Prostate gland (tissue), 2 donors: ENCODE measurements at regions not wholly inside any gene's neighbourhood (a gene's known extent, or its start where the extent isn't known, plus 50 kb on each side); places are given as distances from the start of the nearest gene placed in this dataset.

Experiments used
- DNase-seq: peaks from one replicate; pipeline ENCODE4 v3.0.0-alpha.2; 2019; ENCODE audit warnings: low spot score
- H3K27ac ChIP-seq, 2 donors: fragments of 200-600 bp; sonication (generic); 2 replicates each; pipeline ENCODE4 v1.5.1; 2017 to 2019
- H3K27me3 ChIP-seq: fragments of 200-600 bp; sonication (generic); replicated peaks from 2 replicates; pipeline ENCODE4 v1.5.1; 2019; ENCODE audit not compliant: insufficient read depth
- H3K36me3 ChIP-seq, 2 donors: fragments of 200-600 bp; sonication (generic); 1 replicate in 1 of 2; 2 replicates in 1 of 2; pipeline versions ENCODE4 v1.5.1 to v1.8.1; 2017 to 2019
- H3K4me1 ChIP-seq: fragments of 200-600 bp; sonication (generic); replicated peaks from 2 replicates; pipeline ENCODE4 v1.5.1; 2019
- H3K4me3 ChIP-seq, 2 donors: fragments of 200-600 bp; sonication (generic); 2 replicates each; pipeline ENCODE4 v1.5.1; 2017 to 2019
- H3K9me3 ChIP-seq: fragments of 200-600 bp; sonication (generic); 2 replicates; pipeline ENCODE4 v1.5.1; 2017
- POLR2A ChIP-seq: fragments of 450-650 bp; IDR thresholded peaks from one replicate; pipeline ENCODE4 v1.6.1; 2016; ENCODE audit warnings: antibody characterized with exemption, mild to moderate bottlenecking
- POLR2AphosphoS5 ChIP-seq: sonication (generic); formaldehyde crosslinking; IDR thresholded peaks from one replicate; pipeline ENCODE4 v1.6.1; 2017; ENCODE audit warnings: antibody characterized with exemption
- WGBS: methylation state at CpG from one replicate; pipeline ENCODE4 v1.1.5; 2018; 5-methylcytosine and 5-hydroxymethylcytosine counted together
- intact Hi-C: fragments of 100-400 bp; cut with DNase I; formaldehyde crosslinking; loops from one replicate; pipeline ENCODE4 v1.14.2; 2022
- TF ChIP-seq, protein P1 (sequence below), 4 experiments: fragments of 200-600 bp in 2 of 4; fragments of 450-650 bp in 2 of 4; sonication (generic) in 2 of 4; IDR thresholded peaks; 1 replicate in 3 of 4; 2 replicates in 1 of 4; pipeline ENCODE4 v1.5.1; 2016 to 2019; ENCODE audit warnings: antibody characterized with exemption in 4 of 4, mild to moderate bottlenecking in 2 of 4, moderate library complexity in 2 of 4

DNA sequence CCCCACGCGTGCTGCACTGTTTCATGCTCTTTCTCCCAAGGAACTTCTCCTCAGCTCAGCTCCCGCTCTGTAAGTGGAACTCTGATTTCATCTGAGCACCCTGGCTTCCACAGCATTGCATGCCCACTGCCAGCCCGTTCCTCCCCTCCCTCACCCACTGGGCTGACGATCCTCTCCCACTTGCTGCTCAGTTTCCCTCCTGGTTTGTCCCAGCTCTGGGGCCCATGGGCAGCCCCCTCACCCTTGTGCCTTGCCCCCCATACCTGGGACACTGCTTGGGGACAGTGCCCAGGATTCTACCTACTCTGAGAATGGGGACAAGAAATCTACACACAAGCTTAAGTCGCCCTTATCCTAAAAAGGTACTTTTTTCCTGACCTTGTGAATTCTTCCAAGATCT, 115.9 kb upstream of the C1QTNF9B start:
- no peak for TF ChIP-seq POLR2A
- TF ChIP-seq, protein P1, sequence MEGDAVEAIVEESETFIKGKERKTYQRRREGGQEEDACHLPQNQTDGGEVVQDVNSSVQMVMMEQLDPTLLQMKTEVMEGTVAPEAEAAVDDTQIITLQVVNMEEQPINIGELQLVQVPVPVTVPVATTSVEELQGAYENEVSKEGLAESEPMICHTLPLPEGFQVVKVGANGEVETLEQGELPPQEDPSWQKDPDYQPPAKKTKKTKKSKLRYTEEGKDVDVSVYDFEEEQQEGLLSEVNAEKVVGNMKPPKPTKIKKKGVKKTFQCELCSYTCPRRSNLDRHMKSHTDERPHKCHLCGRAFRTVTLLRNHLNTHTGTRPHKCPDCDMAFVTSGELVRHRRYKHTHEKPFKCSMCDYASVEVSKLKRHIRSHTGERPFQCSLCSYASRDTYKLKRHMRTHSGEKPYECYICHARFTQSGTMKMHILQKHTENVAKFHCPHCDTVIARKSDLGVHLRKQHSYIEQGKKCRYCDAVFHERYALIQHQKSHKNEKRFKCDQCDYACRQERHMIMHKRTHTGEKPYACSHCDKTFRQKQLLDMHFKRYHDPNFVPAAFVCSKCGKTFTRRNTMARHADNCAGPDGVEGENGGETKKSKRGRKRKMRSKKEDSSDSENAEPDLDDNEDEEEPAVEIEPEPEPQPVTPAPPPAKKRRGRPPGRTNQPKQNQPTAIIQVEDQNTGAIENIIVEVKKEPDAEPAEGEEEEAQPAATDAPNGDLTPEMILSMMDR (IDR thresholded peaks at IDR 0.05) = no peak
- TF ChIP-seq POLR2AphosphoS5 = no peak
- Histone ChIP-seq H3K27ac (no peak overlapping the region), H3K4me1 (no peaks in the 10 kb centered on the region), H3K9me3 (no peaks in the 10 kb centered on the region), H3K4me3 (no peak overlapping the region), H3K36me3 (no peaks in the 10 kb centered on the region), H3K27me3 (no peaks in the 10 kb centered on the region)
- intact Hi-C loops = loop anchor here (5.0 kb wide), 1 partner anchor 111 kb away; no protein-coding TSS in a partner anchor
- WGBS = 87% methylated on average over 6 of the region's 6 CpGs
- no peak for DNase-seq

DNA sequence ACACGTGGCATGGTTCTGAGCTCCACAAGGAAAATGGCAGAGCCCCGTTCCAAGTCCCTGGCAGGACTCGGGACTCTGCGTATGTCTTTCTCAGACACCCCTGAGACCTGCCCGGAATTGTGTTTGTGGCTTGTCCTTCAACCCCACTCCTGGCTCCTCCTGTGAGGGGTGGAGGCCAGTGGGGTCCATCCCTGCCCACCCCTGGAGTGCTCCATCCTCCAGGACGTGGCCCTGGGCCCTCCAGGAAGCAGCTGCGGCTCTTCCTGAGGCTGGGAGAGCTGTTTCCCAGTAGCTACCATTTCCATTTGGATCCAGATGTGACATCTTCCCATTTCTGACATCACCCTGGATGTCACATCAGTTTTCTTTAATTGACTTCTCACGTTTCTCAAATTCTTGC, 118.7 kb upstream of the C1QTNF9B start:
- Histone ChIP-seq H3K4me3 (no peak overlapping the region), H3K27me3 (no peaks in the 10 kb centered on the region), H3K4me1 (no peaks in the 10 kb centered on the region), H3K9me3 (no peaks in the 10 kb centered on the region), H3K27ac (no peak overlapping the region), H3K36me3 (no peaks in the 10 kb centered on the region)
- intact Hi-C loops = no loop called here
- 91% methylated on average over 8 of the region's 8 CpGs for WGBS
- no peak for DNase-seq
- no peak for TF ChIP-seq POLR2AphosphoS5
- TF ChIP-seq, protein P1 (IDR thresholded peaks at IDR 0.05) = no peak
- no peak for TF ChIP-seq POLR2A

DNA sequence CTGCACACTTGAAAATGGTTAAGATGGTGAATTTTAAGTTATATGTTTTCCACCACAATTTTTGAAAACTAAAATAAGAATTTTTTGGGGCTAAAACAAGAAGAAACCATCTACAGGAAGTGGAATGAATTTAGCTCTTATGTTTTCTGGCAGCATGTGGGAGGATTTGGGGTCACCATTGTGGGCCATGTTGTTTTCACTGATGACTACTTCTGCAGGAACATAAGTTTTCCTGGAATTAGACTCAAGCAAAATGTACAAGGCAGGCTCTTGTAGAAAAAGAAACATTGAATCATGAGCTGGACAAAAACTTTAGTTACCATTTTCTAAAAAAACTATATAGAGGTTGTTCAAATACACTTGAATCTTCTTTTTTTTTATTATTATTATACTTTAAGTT, 125.3 kb upstream of the C1QTNF9B start:
- H3K27me3 ChIP-seq = no peaks in the 10 kb centered on the region

DNA sequence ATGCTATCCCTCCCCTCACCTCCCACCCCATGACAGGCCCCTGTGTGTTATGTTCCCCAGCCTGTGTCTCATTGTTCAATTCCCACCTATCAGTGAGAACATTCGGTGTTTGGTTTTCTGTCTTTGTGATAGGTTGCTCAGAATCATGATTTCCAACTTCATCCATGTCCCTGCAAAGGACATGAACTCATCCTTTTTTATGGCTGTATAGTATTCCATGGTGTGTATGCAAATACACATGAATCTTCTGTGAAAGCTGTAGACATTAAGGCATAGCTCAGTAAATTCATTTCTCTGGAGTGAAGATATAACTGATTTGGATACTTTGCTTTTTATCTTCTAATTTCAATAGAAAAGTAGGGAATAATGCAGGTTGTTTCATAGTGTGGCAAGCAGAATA, 125.8 kb upstream of the C1QTNF9B start:
- no peaks in the 10 kb centered on the region for H3K27me3 ChIP-seq
- TF ChIP-seq POLR2AphosphoS5 = no peak
- no peak for TF ChIP-seq POLR2A
- TF ChIP-seq, protein P1 (IDR thresholded peaks at IDR 0.05) = no peak
- intact Hi-C loops = loop anchor here (2.0 kb wide), 1 partner anchor 198 kb away; no protein-coding TSS in a partner anchor
- H3K4me3 ChIP-seq = no peak overlapping the region
- no peak overlapping the region for H3K27ac ChIP-seq
- 97% methylated on average over 1 of the region's 1 CpG for WGBS
- no peaks in the 10 kb centered on the region for H3K36me3 ChIP-seq
- H3K9me3 ChIP-seq = no peaks in the 10 kb centered on the region
- no peak for DNase-seq
- H3K4me1 ChIP-seq = no peaks in the 10 kb centered on the region

More for the DNA sequence above, 125.3 kb upstream of the C1QTNF9B start:
- H3K4me1 ChIP-seq = no peaks in the 10 kb centered on the region
- intact Hi-C loops = loop anchor here (2.0 kb wide), 1 partner anchor 198 kb away; no protein-coding TSS in a partner anchor
- no peak for DNase-seq
- no peaks in the 10 kb centered on the region for H3K36me3 ChIP-seq
- TF ChIP-seq, protein P1 (IDR thresholded peaks at IDR 0.05) = no peak
- TF ChIP-seq POLR2AphosphoS5 (no peak), POLR2A (no peak)
- no peak overlapping the region for H3K27ac ChIP-seq
- no peaks in the 10 kb centered on the region for H3K9me3 ChIP-seq
- H3K4me3 ChIP-seq = no peak overlapping the region

DNA sequence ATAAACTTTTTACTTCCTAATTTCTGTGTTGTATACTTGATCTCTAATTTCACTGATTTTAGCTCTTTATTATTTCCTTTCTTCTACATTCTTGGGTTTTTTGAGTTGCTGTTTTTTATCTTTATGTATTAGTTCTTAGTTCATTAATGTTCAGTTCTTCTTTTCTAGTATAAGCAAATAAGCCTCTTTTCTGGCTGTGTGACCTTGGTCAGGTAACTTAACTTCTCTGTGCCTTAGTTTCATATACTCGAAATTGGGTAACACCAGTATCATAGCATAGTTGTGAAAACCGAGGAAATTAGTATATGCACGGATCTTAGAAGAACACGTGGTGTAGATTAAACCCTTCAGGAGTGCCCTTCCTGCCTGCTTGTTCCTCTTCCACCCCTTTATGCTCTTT, 130.2 kb upstream of the C1QTNF9B start:
- WGBS = 74% methylated on average over 4 of the region's 4 CpGs
- TF ChIP-seq POLR2A (no peak), POLR2AphosphoS5 (no peak)
- TF ChIP-seq, protein P1 (IDR thresholded peaks at IDR 0.05) = no peak
- H3K9me3 ChIP-seq = no peaks in the 10 kb centered on the region
- no peaks in the 10 kb centered on the region for H3K4me1 ChIP-seq
- no peak for DNase-seq
- intact Hi-C loops = no loop called here
- no peaks in the 10 kb centered on the region for H3K27me3 ChIP-seq
- no peak overlapping the region for H3K4me3 ChIP-seq
- H3K27ac ChIP-seq = no peak overlapping the region
- no peaks in the 10 kb centered on the region for H3K36me3 ChIP-seq
